ENCODE measurements at regions not wholly inside any gene's neighbourhood (a gene's known extent, or its start where the extent isn't known, plus 50 kb on each side); places are given as distances from the start of the nearest gene placed in this dataset.

DNA sequence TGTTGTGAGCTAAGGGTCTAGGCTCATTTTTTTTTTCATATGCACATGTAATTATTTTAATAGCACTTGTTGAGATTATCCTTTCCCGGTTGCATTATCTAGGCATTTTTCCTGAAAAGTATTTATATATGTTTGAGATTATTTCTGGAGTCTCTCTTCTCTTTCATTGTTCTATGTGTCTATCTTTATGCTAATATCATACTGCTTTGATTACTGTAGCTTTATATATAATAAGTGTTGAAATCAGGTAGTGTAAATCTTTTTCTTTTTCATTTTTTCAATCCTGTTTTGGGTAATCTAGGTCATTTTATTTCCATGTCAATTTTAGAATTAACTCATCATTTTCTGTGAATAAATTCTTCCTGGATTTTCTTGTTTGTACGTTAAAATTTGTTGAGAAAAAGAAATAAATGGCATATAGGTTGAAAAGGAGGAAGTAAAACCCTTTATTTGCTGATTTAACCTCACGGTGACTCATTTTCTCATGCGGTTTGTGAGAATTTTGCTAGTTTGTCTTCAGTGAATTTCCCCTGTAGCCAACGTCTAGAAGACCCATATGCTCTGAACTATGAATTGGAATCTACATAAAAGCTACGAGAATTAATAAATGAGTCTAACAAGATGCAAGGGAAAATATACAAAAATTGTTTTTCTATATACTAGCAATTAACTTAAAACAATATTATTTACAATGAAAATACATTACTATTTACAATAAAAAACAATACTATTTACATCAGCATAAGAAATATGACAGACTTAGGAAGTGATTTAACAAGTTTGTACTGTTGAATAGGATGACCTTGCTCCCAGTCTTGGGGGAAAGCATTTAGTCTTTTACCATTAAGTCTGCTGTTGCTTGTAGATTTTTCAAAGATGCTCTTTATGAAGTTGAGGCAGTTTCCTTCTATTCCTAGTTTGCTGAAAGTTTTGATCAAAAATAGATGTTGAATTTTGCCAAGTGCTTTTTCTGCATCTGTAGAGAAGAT, 105.0 kb downstream of the SNAPC1 start:
- intact Hi-C loops (cut with DNase I; ENCODE audit: low total_unique reads), result no loop called here
- Histone ChIP-seq H3K4me3 (no peak overlapping the region), H3K36me3 (ENCODE audit: low read depth, missing control alignments) (no peaks in the 10 kb centered on the region), H3K9me3 (no peaks in the 10 kb centered on the region), H3K27me3 (no peaks in the 10 kb centered on the region), H3K4me1 (no peaks in the 10 kb centered on the region), H3K27ac (no peak overlapping the region)
- no peak for DNase-seq
- WGBS, 2 donors, result 77 to 83% methylated on average over 6 of the region's 6 CpGs
- no peak for TF ChIP-seq POLR2A (IDR thresholded peaks at IDR 0.05)

DNA sequence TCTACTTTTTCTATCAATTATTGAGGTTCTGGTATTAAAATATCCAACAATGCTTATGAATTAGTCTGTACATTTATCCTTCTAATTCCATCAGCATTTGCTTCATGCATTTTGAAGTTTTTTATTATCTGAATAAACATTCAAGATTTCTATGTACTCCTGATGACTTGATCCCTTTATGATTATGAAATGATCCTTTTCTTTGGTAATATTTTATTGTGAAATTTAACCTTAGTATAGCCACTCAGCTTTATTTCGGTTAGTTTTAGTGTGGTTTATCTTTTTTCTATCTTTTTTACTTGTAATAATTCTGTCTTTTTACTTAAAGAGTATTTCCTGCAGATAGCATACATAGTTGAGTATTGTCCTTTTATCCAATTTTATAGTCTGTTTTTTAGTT, 106.6 kb downstream of the SNAPC1 start:
- Histone ChIP-seq H3K4me3 (no peak overlapping the region), H3K36me3 (ENCODE audit: low read depth, missing control alignments) (no peaks in the 10 kb centered on the region), H3K9me3 (no peaks in the 10 kb centered on the region), H3K4me1 (no peaks in the 10 kb centered on the region), H3K27me3 (no peaks in the 10 kb centered on the region), H3K27ac (no peak overlapping the region)
- TF ChIP-seq, protein P1, sequence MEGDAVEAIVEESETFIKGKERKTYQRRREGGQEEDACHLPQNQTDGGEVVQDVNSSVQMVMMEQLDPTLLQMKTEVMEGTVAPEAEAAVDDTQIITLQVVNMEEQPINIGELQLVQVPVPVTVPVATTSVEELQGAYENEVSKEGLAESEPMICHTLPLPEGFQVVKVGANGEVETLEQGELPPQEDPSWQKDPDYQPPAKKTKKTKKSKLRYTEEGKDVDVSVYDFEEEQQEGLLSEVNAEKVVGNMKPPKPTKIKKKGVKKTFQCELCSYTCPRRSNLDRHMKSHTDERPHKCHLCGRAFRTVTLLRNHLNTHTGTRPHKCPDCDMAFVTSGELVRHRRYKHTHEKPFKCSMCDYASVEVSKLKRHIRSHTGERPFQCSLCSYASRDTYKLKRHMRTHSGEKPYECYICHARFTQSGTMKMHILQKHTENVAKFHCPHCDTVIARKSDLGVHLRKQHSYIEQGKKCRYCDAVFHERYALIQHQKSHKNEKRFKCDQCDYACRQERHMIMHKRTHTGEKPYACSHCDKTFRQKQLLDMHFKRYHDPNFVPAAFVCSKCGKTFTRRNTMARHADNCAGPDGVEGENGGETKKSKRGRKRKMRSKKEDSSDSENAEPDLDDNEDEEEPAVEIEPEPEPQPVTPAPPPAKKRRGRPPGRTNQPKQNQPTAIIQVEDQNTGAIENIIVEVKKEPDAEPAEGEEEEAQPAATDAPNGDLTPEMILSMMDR (IDR thresholded peaks at IDR 0.05), result no peak
- TF ChIP-seq POLR2A (IDR thresholded peaks at IDR 0.05), result no peak
- intact Hi-C loops (cut with DNase I; ENCODE audit: low total_unique reads), result no loop called here
- 89 to 93% methylated on average over 1 of the region's 1 CpG for WGBS, 2 donors
- DNase-seq, result no peak

DNA sequence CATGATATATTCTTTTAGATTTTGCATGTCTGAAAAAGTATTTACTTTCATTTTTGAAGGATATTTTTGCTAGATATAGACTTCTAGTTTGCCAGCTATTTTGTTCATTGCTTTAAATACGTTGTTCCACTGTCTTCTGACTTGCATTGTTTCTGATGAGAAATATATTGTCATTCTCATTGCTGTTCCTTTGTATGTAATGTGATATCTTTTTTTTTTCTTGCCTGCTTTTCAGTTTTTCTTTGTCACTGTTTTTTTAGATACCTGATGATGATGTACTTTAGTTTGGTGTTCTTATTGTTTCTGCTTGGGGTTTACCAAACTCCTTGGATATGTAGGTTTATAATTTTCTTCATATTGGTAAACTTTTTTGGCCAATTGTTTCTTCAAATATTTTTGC, 107.9 kb downstream of the SNAPC1 start:
- intact Hi-C loops (cut with DNase I; ENCODE audit: low total_unique reads), result no loop called here
- no peak for TF ChIP-seq POLR2A (IDR thresholded peaks at IDR 0.05)
- TF ChIP-seq, protein P1 (IDR thresholded peaks at IDR 0.05), result no peak
- Histone ChIP-seq H3K4me1 (no peaks in the 10 kb centered on the region), H3K27me3 (no peaks in the 10 kb centered on the region), H3K36me3 (ENCODE audit: low read depth, missing control alignments) (no peaks in the 10 kb centered on the region), H3K4me3 (no peak overlapping the region), H3K27ac (no peak overlapping the region), H3K9me3 (no peaks in the 10 kb centered on the region)
- no peak for DNase-seq
- 89 to 93% methylated on average over 1 of the region's 1 CpG for WGBS, 2 donors

DNA sequence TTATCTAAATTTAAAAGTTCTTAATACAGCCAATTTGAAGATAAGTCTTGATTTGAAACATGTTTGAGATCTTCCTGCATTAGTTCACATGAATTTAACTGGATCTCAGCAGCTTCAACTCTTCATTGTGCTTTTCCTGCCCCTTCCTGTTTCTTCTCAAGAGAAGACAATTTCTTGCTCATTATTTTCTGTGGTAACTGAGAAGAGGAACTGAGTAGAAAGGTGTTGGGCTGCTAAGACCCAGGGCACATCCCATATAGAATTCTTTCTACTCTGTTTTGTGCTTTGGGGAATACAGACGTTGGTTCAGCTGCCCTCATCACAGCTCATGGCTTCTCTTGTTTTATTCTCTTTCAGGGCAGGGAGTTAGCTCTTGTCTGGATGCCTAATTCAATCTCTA, 110.2 kb downstream of the SNAPC1 start:
- no peaks in the 10 kb centered on the region for H3K36me3 ChIP-seq (ENCODE audit: low read depth, missing control alignments)
- H3K9me3 ChIP-seq, result no peaks in the 10 kb centered on the region
- H3K4me3 ChIP-seq, result no peak overlapping the region
- DNase-seq, result no peak
- intact Hi-C loops (cut with DNase I; ENCODE audit: low total_unique reads), result no loop called here
- no peak overlapping the region for H3K27ac ChIP-seq
- no peaks in the 10 kb centered on the region for H3K27me3 ChIP-seq
- H3K4me1 ChIP-seq, result no peaks in the 10 kb centered on the region
- TF ChIP-seq, protein P1 (IDR thresholded peaks at IDR 0.05), result no peak
- no peak for TF ChIP-seq POLR2A (IDR thresholded peaks at IDR 0.05)
- 46 to 60% methylated on average over 1 of the region's 1 CpG for WGBS, 2 donors

DNA sequence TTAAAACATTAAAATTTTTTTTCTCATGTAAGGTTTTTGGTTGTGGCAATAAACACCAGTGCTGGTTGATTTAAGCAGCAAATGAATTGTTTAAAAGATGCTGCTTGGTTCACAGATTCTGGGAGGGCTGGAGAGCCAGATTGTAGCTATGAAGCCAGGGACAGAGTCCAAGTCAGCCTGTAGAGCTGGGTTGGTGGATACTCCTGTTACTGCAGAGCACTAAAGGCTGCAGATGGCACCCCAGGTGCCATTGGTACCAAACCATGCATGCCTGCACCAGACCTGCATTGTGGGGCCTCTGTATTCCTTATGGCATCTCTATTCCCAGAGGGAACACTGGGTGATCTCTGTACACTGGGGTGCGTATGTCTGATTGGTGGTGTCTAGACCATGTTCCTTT, 113.3 kb downstream of the SNAPC1 start:
- 94 to 100% methylated on average over 1 of the region's 1 CpG for WGBS, 2 donors
- DNase-seq, result no peak

More for the DNA sequence above, 113.3 kb downstream of the SNAPC1 start:
- intact Hi-C loops (cut with DNase I; ENCODE audit: low total_unique reads), result no loop called here
- Histone ChIP-seq H3K9me3 (no peaks in the 10 kb centered on the region), H3K4me1 (no peaks in the 10 kb centered on the region), H3K27me3 (no peaks in the 10 kb centered on the region), H3K36me3 (ENCODE audit: low read depth, missing control alignments) (no peaks in the 10 kb centered on the region), H3K27ac (no peak overlapping the region), H3K4me3 (no peak overlapping the region)
- no peak for TF ChIP-seq POLR2A (IDR thresholded peaks at IDR 0.05)
- TF ChIP-seq, protein P1 (IDR thresholded peaks at IDR 0.05), result no peak

Measured in testis (tissue), 2 donors.